Hepatocyte (in vitro differentiated cells): ENCODE measurements at regions not wholly inside any gene's neighbourhood (a gene's known extent, or its start where the extent isn't known, plus 50 kb on each side); places are given as distances from the start of the nearest gene placed in this dataset.
"Not testable (repeated sequence)": the region's sequence is repeated elsewhere in the genome, so short reads cannot be mapped to it uniquely, and the experiment has no call there.

Experiments used
- DNase-seq: peaks from one replicate; pipeline ENCODE4 v3.0.0-alpha.2; 2016; ENCODE audit warnings: low spot score
- H2AFZ ChIP-seq: fragments of 200-600 bp; sonication (generic); 2 replicates; pipeline ENCODE4 v1.6.0; 2016; ENCODE audit warnings: antibody characterized with exemption, mild to moderate bottlenecking
- H3K27ac ChIP-seq: fragments of 200-600 bp; sonication (generic); 2 replicates; pipeline ENCODE4 v1.5.1; 2016; ENCODE audit warnings: mild to moderate bottlenecking
- H3K27me3 ChIP-seq: fragments of 200-600 bp; sonication (generic); 2 replicates; pipeline ENCODE4 v1.6.1; 2016
- H3K36me3 ChIP-seq: fragments of 200-600 bp; sonication (generic); replicated peaks from 2 replicates; pipeline ENCODE4 v1.5.1; 2016; ENCODE audit warnings: low read depth; ENCODE audit not compliant: insufficient read depth
- H3K4me1 ChIP-seq: fragments of 200-600 bp; sonication (generic); 2 replicates; pipeline ENCODE4 v1.5.1; 2016; ENCODE audit warnings: mild to moderate bottlenecking, moderate library complexity; ENCODE audit not compliant: insufficient read depth
- H3K4me2 ChIP-seq: fragments of 200-600 bp; sonication (generic); 2 replicates; pipeline ENCODE4 v1.6.0; 2016
- H3K4me3 ChIP-seq: fragments of 200-600 bp; sonication (generic); 2 replicates; pipeline ENCODE4 v1.5.1; 2016; ENCODE audit warnings: mild to moderate bottlenecking
- H3K79me2 ChIP-seq: fragments of 200-600 bp; sonication (generic); 2 replicates; pipeline ENCODE4 v1.6.0; 2017; ENCODE audit warnings: mild to moderate bottlenecking
- H3K9me2 ChIP-seq: fragments of 200-600 bp; sonication (generic); replicated peaks from 2 replicates; pipeline ENCODE4 v1.6.0; 2017; ENCODE audit warnings: mild to moderate bottlenecking; ENCODE audit not compliant: insufficient read depth
- H3K9me3 ChIP-seq: fragments of 200-600 bp; sonication (generic); 2 replicates; pipeline ENCODE4 v1.5.1; 2016; ENCODE audit warnings: low read depth, mild to moderate bottlenecking
- H4K20me1 ChIP-seq: fragments of 200-600 bp; sonication (generic); 2 replicates; pipeline ENCODE4 v1.6.0; 2016; ENCODE audit warnings: mild to moderate bottlenecking; ENCODE audit not compliant: insufficient read depth, poor library complexity, severe bottlenecking
- CTCF ChIP-seq: fragments of 200-600 bp; sonication (generic); IDR thresholded peaks from 2 replicates; pipeline ENCODE4 v1.5.1; 2016; ENCODE audit warnings: antibody characterized with exemption, mild to moderate bottlenecking; ENCODE audit not compliant: poor library complexity
- EZH2 ChIP-seq: fragments of 200-600 bp; sonication (generic); IDR thresholded peaks from 2 replicates; pipeline ENCODE4 v1.6.1; 2016; ENCODE audit warnings: antibody characterized with exemption, mild to moderate bottlenecking, borderline replicate concordance
- EZH2phosphoT487 ChIP-seq: fragments of 200-600 bp; sonication (generic); IDR thresholded peaks from one replicate; pipeline ENCODE4 v1.6.1; 2018; ENCODE audit warnings: antibody characterized with exemption, mild to moderate bottlenecking, low read depth, moderate library complexity; ENCODE audit not compliant: unreplicated experiment, severe bottlenecking
- WGBS: methylation state at CpG from one replicate; pipeline ENCODE4 v1.1.6; 2016; ENCODE audit warnings: low lambda C conversion rate; ENCODE audit errors: missing lambda C conversion rate; 5-methylcytosine and 5-hydroxymethylcytosine counted together

DNA sequence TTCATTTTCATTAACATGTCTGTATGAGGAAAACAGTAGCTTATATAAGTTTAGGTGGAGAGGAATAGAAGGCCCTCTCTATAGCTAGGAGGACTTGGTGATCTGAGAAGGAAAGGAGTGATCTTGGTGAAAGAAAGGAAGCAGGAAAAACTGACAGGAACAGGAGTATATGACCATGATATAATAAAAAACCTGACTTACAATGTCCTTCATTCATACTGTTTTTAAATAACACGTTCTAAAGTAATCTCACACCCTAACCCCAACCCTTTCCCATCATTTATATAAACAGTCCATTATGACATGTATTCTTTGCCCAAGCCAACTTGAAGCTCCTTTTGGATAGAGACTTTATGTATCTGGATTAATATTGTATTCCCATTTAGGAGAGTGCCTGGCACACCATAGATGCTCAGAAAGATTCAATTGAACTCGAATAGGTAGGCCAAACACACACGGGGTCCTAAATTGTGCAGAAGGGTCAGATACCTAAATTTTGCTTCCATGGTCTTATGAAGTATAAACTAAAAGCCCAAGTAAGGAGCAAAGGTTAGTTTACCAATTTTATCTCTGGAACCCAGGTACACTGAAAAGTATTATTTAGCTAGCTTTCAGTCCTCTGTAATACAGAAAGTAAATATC, 75.9 kb downstream of the OR2B2 start:
- no peaks in the 10 kb centered on the region for H3K9me2 ChIP-seq
- peak overlapping the region; percentile 89 for H3K4me3 ChIP-seq
- peak overlapping the region; percentile 79 for H3K4me2 ChIP-seq
- WGBS: 27% methylated on average over 3 of the region's 3 CpGs
- no peak overlapping the region for H2AFZ ChIP-seq
- H3K4me1 ChIP-seq: peaks cover 17% of the 10 kb centered on the region
- H3K79me2 ChIP-seq: peaks cover 57% of the 10 kb centered on the region
- H4K20me1 ChIP-seq: no peaks in the 10 kb centered on the region
- no peaks in the 10 kb centered on the region for H3K36me3 ChIP-seq
- H3K9me3 ChIP-seq: no peaks in the 10 kb centered on the region
- no peaks in the 10 kb centered on the region for H3K27me3 ChIP-seq
- no peak for DNase-seq
- no peak for TF ChIP-seq CTCF
- TF ChIP-seq EZH2phosphoT487: no peak
- TF ChIP-seq EZH2: no peak
- peak overlapping the region; percentile 100 for H3K27ac ChIP-seq

- Histone ChIP-seq H3K9me3 (no peaks in the 10 kb centered on the region), H3K4me2 (peak overlapping the region; percentile 79), H3K79me2 (peaks cover 58% of the 10 kb centered on the region), H3K9me2 (no peaks in the 10 kb centered on the region), H3K36me3 (no peaks in the 10 kb centered on the region), H3K4me1 (peaks cover 14% of the 10 kb centered on the region), H3K4me3 (no peak overlapping the region), H2AFZ (no peak overlapping the region), H4K20me1 (no peaks in the 10 kb centered on the region), H3K27ac (no peak overlapping the region), H3K27me3 (no peaks in the 10 kb centered on the region)
- DNase-seq: no peak
- no peak for TF ChIP-seq EZH2phosphoT487
- WGBS: 64% methylated on average over 4 of the region's 4 CpGs
Observed at GRCh38 chr6:27834879-27835549, 77.2 kb downstream of the OR2B2 start.

DNA sequence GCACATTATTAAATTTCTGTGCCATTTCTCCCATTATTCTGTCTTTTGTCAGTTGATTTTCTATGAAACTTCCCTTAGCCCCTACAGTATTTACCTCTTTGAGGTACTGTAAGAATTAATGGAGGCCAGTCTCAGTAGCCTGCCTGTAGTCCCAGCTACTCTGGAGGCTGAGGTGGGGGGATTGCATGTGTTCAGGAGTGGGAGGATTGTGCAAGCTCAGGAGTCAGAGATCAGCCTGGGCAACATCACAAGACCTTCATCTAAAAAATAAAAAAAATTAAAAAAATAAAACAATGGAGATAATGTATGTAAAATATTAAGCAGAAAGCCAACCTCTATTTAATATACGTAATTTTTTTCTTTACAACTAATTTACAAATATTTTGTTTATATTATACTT, 77.8 kb downstream of the OR2B2 start:
- peaks cover 64% of the 10 kb centered on the region for H3K79me2 ChIP-seq
- H2AFZ ChIP-seq: no peak overlapping the region
- 87% methylated on average over 1 of the region's 1 CpG for WGBS
- no peak overlapping the region for H3K4me3 ChIP-seq
- no peak for TF ChIP-seq CTCF
- no peak for TF ChIP-seq EZH2
- TF ChIP-seq EZH2phosphoT487: no peak
- H3K9me2 ChIP-seq: no peaks in the 10 kb centered on the region
- DNase-seq: no peak
- peak overlapping the region; percentile 79 for H3K4me2 ChIP-seq
- H3K4me1 ChIP-seq: peaks cover 18% of the 10 kb centered on the region
- no peaks in the 10 kb centered on the region for H3K9me3 ChIP-seq
- no peaks in the 10 kb centered on the region for H4K20me1 ChIP-seq
- H3K36me3 ChIP-seq: no peaks in the 10 kb centered on the region
- H3K27me3 ChIP-seq: no peaks in the 10 kb centered on the region
- H3K27ac ChIP-seq: no peak overlapping the region

DNA sequence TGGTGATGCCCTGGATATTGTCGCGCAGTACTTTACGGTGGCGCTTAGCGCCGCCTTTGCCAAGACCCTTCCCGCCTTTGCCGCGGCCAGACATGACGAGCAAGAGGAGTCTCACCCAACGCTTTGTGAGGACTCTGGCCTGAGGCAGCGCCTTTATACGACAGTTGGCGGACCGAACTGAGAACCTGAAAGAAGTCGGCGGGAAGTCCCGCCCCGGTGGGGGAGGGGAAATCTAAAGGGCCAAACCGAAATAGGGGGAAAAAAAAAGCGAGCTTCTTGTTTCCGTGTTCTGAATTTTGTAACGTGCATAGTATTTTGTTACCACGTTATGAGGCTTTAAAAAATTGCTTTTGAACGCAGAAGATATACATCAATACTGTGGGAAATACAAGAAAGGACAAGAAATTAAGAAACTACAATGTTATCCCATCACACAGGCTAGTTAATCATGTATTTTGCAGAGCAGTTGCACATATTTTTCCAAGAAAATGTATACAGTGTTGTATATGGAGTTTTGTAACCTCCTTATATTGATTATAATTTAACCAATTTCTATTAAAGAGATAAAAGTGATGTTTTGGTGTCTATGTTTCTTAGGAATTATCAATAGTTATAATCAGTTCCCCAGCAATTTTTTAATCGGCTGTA, 80.6 kb downstream of the OR2B2 start:
- H3K27me3 ChIP-seq, H3K9me3 ChIP-seq, H3K36me3 ChIP-seq, H3K9me2 ChIP-seq, H4K20me1 ChIP-seq: not testable (repeated sequence)
- Histone ChIP-seq H3K4me1 (peaks cover 20% of the 10 kb centered on the region), H3K79me2 (peaks cover 67% of the 10 kb centered on the region), H2AFZ (peak overlapping the region; percentile 51), H3K4me2 (peak overlapping the region; percentile 84), H3K4me3 (peak overlapping the region; percentile 17), H3K27ac (peak overlapping the region; percentile 95)
- DNase-seq: peak; percentile 50
- WGBS: 5% methylated on average over 24 of the region's 26 CpGs

DNA sequence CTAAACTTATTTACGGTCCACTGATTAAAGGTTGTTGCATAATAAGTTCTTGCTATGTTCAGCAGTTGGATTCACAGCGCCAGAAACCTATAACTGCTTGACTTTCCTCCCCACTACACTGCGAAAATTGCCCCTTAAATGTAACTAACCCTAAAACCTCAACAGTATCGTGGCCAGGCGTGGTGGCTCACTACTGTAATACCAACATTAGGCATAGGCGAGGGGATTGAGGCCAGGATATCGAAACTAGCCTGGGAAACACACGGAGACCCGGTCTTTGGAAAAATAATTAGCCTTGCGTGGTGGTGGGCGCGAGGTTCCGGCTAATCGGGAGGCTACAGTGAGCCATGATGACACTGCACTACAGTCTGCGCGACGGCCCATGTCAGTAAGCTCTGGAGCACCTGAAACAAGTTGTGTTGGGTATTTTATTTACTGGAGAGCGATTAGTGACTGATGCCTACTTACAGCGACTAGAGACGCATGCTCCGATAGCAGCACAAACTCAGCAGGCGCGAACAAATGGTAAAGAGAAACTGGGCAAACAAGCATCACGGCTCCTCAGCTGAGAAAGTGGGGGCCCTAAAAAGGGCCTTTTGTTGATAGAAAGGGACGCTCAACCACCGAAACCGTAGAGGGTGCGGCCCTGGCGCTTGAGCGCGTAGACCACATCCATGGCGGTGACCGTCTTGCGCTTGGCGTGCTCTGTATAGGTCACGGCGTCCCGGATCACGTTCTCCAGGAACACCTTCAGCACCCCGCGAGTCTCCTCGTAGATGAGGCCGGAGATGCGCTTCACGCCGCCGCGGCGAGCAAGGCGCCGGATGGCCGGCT, 81.4 kb downstream of the OR2B2 start:
- not testable (repeated sequence) for H3K9me2 ChIP-seq, H3K27me3 ChIP-seq, H3K36me3 ChIP-seq, H3K9me3 ChIP-seq, H4K20me1 ChIP-seq
- Histone ChIP-seq H3K4me1 (peaks cover 17% of the 10 kb centered on the region), H3K27ac (peak overlapping the region; percentile 95), H3K79me2 (peaks cover 61% of the 10 kb centered on the region), H2AFZ (peak overlapping the region; percentile 7), H3K4me2 (peak overlapping the region; percentile 88), H3K4me3 (peak overlapping the region; percentile 65)
- DNase-seq: peak; percentile 53
- WGBS: 2% methylated on average over 31 of the region's 52 CpGs
